ENCODE measurements at regions not wholly inside any gene's neighbourhood (a gene's known extent, or its start where the extent isn't known, plus 50 kb on each side); places are given as distances from the start of the nearest gene placed in this dataset.

GRCh38 chr3:117562000-117562399, 852.4 kb downstream of the TUSC7 start:
- Histone ChIP-seq H3K4me3 (ENCODE audit: low read length) (no peak overlapping the region), H3K9me3 (ENCODE audit: control insufficient read depth in 1 of 2, insufficient read depth in 1 of 2, low read length in 2 of 2) (peaks cover 0 to 5% of the 10 kb centered on the region in 2 experiments), H3K4me1 (ENCODE audit: insufficient read depth, low read length) (no peaks in the 10 kb centered on the region), H3K36me3 (ENCODE audit: insufficient read depth, low read length) (no peaks in the 10 kb centered on the region), H3K27ac (ENCODE audit: low read depth in 1 of 2, low read length in 2 of 2) (no peak overlapping the region), H3K27me3 (ENCODE audit: control insufficient read depth in 1 of 2, insufficient read depth in 2 of 2, low read length in 2 of 2) (no peaks in the 10 kb centered on the region)
- TF ChIP-seq CTCF (IDR thresholded peaks at IDR 0.05) = no peak
- H3K9me3 Mint-ChIP-seq = peaks cover 14% of the 10 kb centered on the region
- H3K36me3 Mint-ChIP-seq (ENCODE audit: low read depth) = no peaks in the 10 kb centered on the region
- ChIA-PET POLR2A (no interaction called here), CTCF (interaction anchor here (0.6 kb wide), 1 partner anchor 115 kb away, joined by 3 read pairs; no protein-coding TSS in a partner anchor)
- DNase-seq = no peak
- intact Hi-C loops (cut with DNase I, micrococcal nuclease) = no loop called here
- H3K4me1 Mint-ChIP-seq (ENCODE audit: low read depth) = no peaks in the 10 kb centered on the region
- no peak overlapping the region for H3K4me3 Mint-ChIP-seq
- no peak overlapping the region for H3K27ac Mint-ChIP-seq
- H3K27me3 Mint-ChIP-seq = no peaks in the 10 kb centered on the region
- no peak for ATAC-seq (ENCODE audit: poor library complexity)

- intact Hi-C loops (cut with DNase I, micrococcal nuclease) = no loop called here
- Histone ChIP-seq H3K4me3 (ENCODE audit: low read length) (no peak overlapping the region), H3K4me1 (ENCODE audit: insufficient read depth, low read length) (no peaks in the 10 kb centered on the region), H3K9me3 (ENCODE audit: control insufficient read depth in 1 of 2, insufficient read depth in 1 of 2, low read length in 2 of 2) (peaks cover 0 to 5% of the 10 kb centered on the region in 2 experiments), H3K27ac (ENCODE audit: low read depth in 1 of 2, low read length in 2 of 2) (no peak overlapping the region), H3K27me3 (ENCODE audit: control insufficient read depth in 1 of 2, insufficient read depth in 2 of 2, low read length in 2 of 2) (no peaks in the 10 kb centered on the region), H3K36me3 (ENCODE audit: insufficient read depth, low read length) (no peaks in the 10 kb centered on the region)
- no peak for ATAC-seq (ENCODE audit: poor library complexity)
- no peak for TF ChIP-seq CTCF (IDR thresholded peaks at IDR 0.05)
- Mint-ChIP-seq H3K27me3 (no peaks in the 10 kb centered on the region), H3K9me3 (peaks cover 9% of the 10 kb centered on the region), H3K27ac (no peak overlapping the region), H3K36me3 (ENCODE audit: low read depth) (no peaks in the 10 kb centered on the region), H3K4me3 (no peak overlapping the region), H3K4me1 (ENCODE audit: low read depth) (no peaks in the 10 kb centered on the region)
- POLR2A ChIA-PET = no interaction called here
- no peak for DNase-seq
- CTCF ChIA-PET = no interaction called here
These were observed 853.5 kb downstream of the TUSC7 start for GRCh38 chr3:117563063-117563462.

- Mint-ChIP-seq H3K36me3 (ENCODE audit: low read depth) (no peaks in the 10 kb centered on the region), H3K4me3 (no peak overlapping the region), H3K9me3 (peaks cover 5% of the 10 kb centered on the region), H3K27me3 (no peaks in the 10 kb centered on the region), H3K4me1 (ENCODE audit: low read depth) (no peaks in the 10 kb centered on the region), H3K27ac (no peak overlapping the region)
- POLR2A ChIA-PET = no interaction called here
- H3K27me3 ChIP-seq (ENCODE audit: control insufficient read depth in 1 of 2, insufficient read depth in 2 of 2, low read length in 2 of 2) = no peaks in the 10 kb centered on the region
- H3K4me1 ChIP-seq (ENCODE audit: insufficient read depth, low read length) = no peaks in the 10 kb centered on the region
- ATAC-seq (ENCODE audit: poor library complexity) (no peak), DNase-seq (no peak)
- TF ChIP-seq CTCF (IDR thresholded peaks at IDR 0.05) = no peak
- CTCF ChIA-PET = interaction anchor here (0.6 kb wide), 1 partner anchor 529 kb away, joined by 4 read pairs; no protein-coding TSS in a partner anchor
- intact Hi-C loops (cut with DNase I, micrococcal nuclease) = no loop called here
- H3K27ac ChIP-seq (ENCODE audit: low read depth in 1 of 2, low read length in 2 of 2) = no peak overlapping the region
- H3K9me3 ChIP-seq (ENCODE audit: control insufficient read depth in 1 of 2, insufficient read depth in 1 of 2, low read length in 2 of 2) = peaks cover 0 to 5% of the 10 kb centered on the region in 2 experiments
- no peak overlapping the region for H3K4me3 ChIP-seq (ENCODE audit: low read length)
- H3K36me3 ChIP-seq (ENCODE audit: insufficient read depth, low read length) = no peaks in the 10 kb centered on the region
These were observed 856.2 kb downstream of the TUSC7 start for GRCh38 chr3:117565777-117566176.

Measured in CD4-positive, alpha-beta T cell (primary cell).